H1 (cell line): ENCODE measurements at regions not wholly inside any gene's neighbourhood (a gene's known extent, or its start where the extent isn't known, plus 50 kb on each side); places are given as distances from the start of the nearest gene placed in this dataset.

ENCODE experiments used
- CTCF ChIA-PET: fragments of 300-600 bp; sonication (Branson Sonifier 250); formaldehyde crosslinking; loops from one replicate; lab custom pipeline; 2021; ENCODE audit not compliant: partially characterized antibody; lab: Charles Lee
- POLR2A ChIA-PET: fragments of 300-600 bp; sonication (Branson Sonifier 250); formaldehyde crosslinking; loops from one replicate; lab custom pipeline; 2021; ENCODE audit warnings: inconsistent platforms; ENCODE audit not compliant: partially characterized antibody; lab: Charles Lee
- DNase-seq, 2 experiments: peaks; one replicate each; pipeline versions ENCODE4 v3.0.0 to v3.0.0-alpha.2; 2010 to 2022; ENCODE audit warnings: low spot score in 2 of 2, low read depth in 1 of 2, mixed read lengths in 1 of 2
- FAIRE-seq: peaks from 2 replicates; lab custom pipeline; 2011; peaks lifted over from hg19 to GRCh38; lab: Jason Lieb, UNC
- H2AFZ ChIP-seq: 2 replicates; pipeline ENCODE4 v1.8.1; 2012; ENCODE audit warnings: low read length, inconsistent platforms
- H2AK5ac ChIP-seq: 2 replicates; pipeline ENCODE4 v1.6.1; 2013; ENCODE audit warnings: low read depth, low read length
- H2BK120ac ChIP-seq: replicated peaks from 2 replicates; pipeline ENCODE3; 2013; ENCODE audit warnings: low read depth, low read length, inconsistent platforms
- H2BK12ac ChIP-seq: 2 replicates; pipeline ENCODE4 v1.6.1; 2013; ENCODE audit warnings: low read depth, low read length
- H2BK15ac ChIP-seq: 2 replicates; pipeline ENCODE4 v1.6.1; 2013; ENCODE audit warnings: low read length
- H2BK20ac ChIP-seq: 2 replicates; pipeline ENCODE4 v1.6.1; 2013; ENCODE audit warnings: low read length
- H2BK5ac ChIP-seq: 2 replicates; pipeline ENCODE4 v1.6.1; 2013; ENCODE audit warnings: low read depth, low read length
- H3K14ac ChIP-seq: 2 replicates; pipeline ENCODE4 v1.6.1; 2013; ENCODE audit warnings: inconsistent platforms; ENCODE audit not compliant: insufficient read length
- H3K18ac ChIP-seq: 2 replicates; pipeline ENCODE4 v1.6.1; 2013; ENCODE audit warnings: low read length; ENCODE audit errors: extremely low read depth
- H3K23ac ChIP-seq: 2 replicates; pipeline ENCODE4 v1.6.1; 2013; ENCODE audit warnings: inconsistent platforms; ENCODE audit not compliant: insufficient read length
- H3K23me2 ChIP-seq: 2 replicates; pipeline ENCODE4 v1.6.1; 2013; ENCODE audit warnings: low read depth, low read length
- H3K27ac ChIP-seq: 2 replicates; pipeline ENCODE4 v1.6.1; 2011; ENCODE audit warnings: low read depth, low read length, inconsistent platforms
- H3K27me3 ChIP-seq, 4 experiments: replicated peaks in 1 of 4; 1 replicate in 1 of 4; 2 replicates in 3 of 4; pipeline versions ENCODE4 v1.6.1 to v1.8.1; 2011 to 2013; ENCODE audit warnings: low read length in 3 of 4, mild to moderate bottlenecking in 3 of 4, inconsistent platforms in 2 of 4, mixed read lengths in 2 of 4, moderate library complexity in 1 of 4; ENCODE audit not compliant: control insufficient read depth in 3 of 4, insufficient read depth in 3 of 4; ENCODE audit errors: extremely low read depth in 1 of 4
- H3K36me3 ChIP-seq, 4 experiments: 2 replicates each; pipeline versions ENCODE4 v1.6.1 to v1.8.1; 2011 to 2013; ENCODE audit warnings: mild to moderate bottlenecking in 4 of 4, low read length in 3 of 4, moderate library complexity in 2 of 4, control low read depth in 1 of 4, inconsistent platforms in 1 of 4; ENCODE audit not compliant: insufficient read depth in 4 of 4, control insufficient read depth in 2 of 4
- H3K4ac ChIP-seq: replicated peaks from 2 replicates; pipeline ENCODE3; 2013; ENCODE audit warnings: low read length, low read depth, mixed read lengths, inconsistent platforms; ENCODE audit not compliant: insufficient read length
- H3K4me1 ChIP-seq, 4 experiments: replicated peaks in 1 of 4; 1 replicate in 1 of 4; 2 replicates in 3 of 4; pipeline versions ENCODE4 v1.6.1 to v1.8.1; 2011 to 2013; ENCODE audit warnings: low read length in 3 of 4, inconsistent platforms in 2 of 4, mixed read lengths in 1 of 4; ENCODE audit not compliant: insufficient read depth in 4 of 4, control insufficient read depth in 3 of 4
- H3K4me2 ChIP-seq, 2 experiments: 2 replicates each; pipeline versions ENCODE4 v1.6.1 to v1.8.1; 2011 to 2013; ENCODE audit warnings: low read depth in 2 of 2, low read length in 2 of 2, control low read depth in 1 of 2, inconsistent platforms in 1 of 2, mild to moderate bottlenecking in 1 of 2; ENCODE audit not compliant: insufficient read depth in 1 of 2
- H3K4me3 ChIP-seq, 4 experiments: fragments of 200-600, 300-600 bp in 1 of 4; sonication (generic), shearing (Covaris generic), sonication (Bioruptor Twin) in 1 of 4; 2 replicates each; pipeline versions ENCODE4 v1.5.1 to v1.8.1; 2011 to 2016; ENCODE audit warnings: low read length in 4 of 4, low read depth in 3 of 4, control low read depth in 2 of 4, inconsistent platforms in 2 of 4, mild to moderate bottlenecking in 2 of 4, mixed read lengths in 1 of 4, moderate library complexity in 1 of 4; ENCODE audit not compliant: insufficient read depth in 2 of 4; ENCODE audit errors: extremely low read depth in 1 of 4
- H3K56ac ChIP-seq: replicated peaks from 2 replicates; pipeline ENCODE3; 2013; ENCODE audit warnings: low read depth, mild to moderate bottlenecking, mixed read lengths, low read length, inconsistent platforms; ENCODE audit not compliant: insufficient read length
- H3K79me1 ChIP-seq: 2 replicates; pipeline ENCODE4 v1.6.1; 2013; ENCODE audit warnings: low read depth, low read length, control low read depth
- H3K79me2 ChIP-seq, 2 experiments: 2 replicates each; pipeline versions ENCODE4 v1.6.1 to v1.8.1; 2012 to 2013; ENCODE audit warnings: low read length in 2 of 2, mild to moderate bottlenecking in 2 of 2, inconsistent platforms in 1 of 2; ENCODE audit not compliant: insufficient read depth in 2 of 2, control insufficient read depth in 1 of 2
- H3K9ac ChIP-seq, 4 experiments: replicated peaks in 1 of 4; 1 replicate in 1 of 4; 2 replicates in 3 of 4; pipeline versions ENCODE4 v1.6.1 to v1.8.1; 2011 to 2013; ENCODE audit warnings: low read depth in 3 of 4, low read length in 3 of 4, control low read depth in 2 of 4, mild to moderate bottlenecking in 2 of 4, moderate library complexity in 2 of 4, inconsistent platforms in 1 of 4; ENCODE audit errors: extremely low read depth in 1 of 4
- H3K9me3 ChIP-seq, 2 experiments: 2 replicates each; pipeline versions ENCODE4 v1.6.1 to v1.8.1; 2012 to 2013; ENCODE audit warnings: mild to moderate bottlenecking in 2 of 2, moderate library complexity in 2 of 2, control low read depth in 1 of 2, inconsistent platforms in 1 of 2, low read depth in 1 of 2, low read length in 1 of 2, mixed read lengths in 1 of 2; ENCODE audit not compliant: insufficient read depth in 2 of 2
- H4K20me1 ChIP-seq, 2 experiments: replicated peaks in 1 of 2; 2 replicates each; pipeline versions ENCODE3 to v1.8.1; 2011 to 2013; ENCODE audit warnings: inconsistent platforms in 2 of 2, low read length in 2 of 2, mild to moderate bottlenecking in 1 of 2; ENCODE audit not compliant: insufficient read depth in 2 of 2, control insufficient read depth in 1 of 2
- H4K5ac ChIP-seq: 2 replicates; pipeline ENCODE4 v1.6.1; 2013; ENCODE audit warnings: low read length, low read depth, mixed read lengths, inconsistent platforms; ENCODE audit not compliant: insufficient read length
- H4K8ac ChIP-seq: 2 replicates; pipeline ENCODE4 v1.8.0; 2013; ENCODE audit warnings: mild to moderate bottlenecking, moderate library complexity, low read length, inconsistent platforms; ENCODE audit not compliant: insufficient read depth; ENCODE audit errors: extremely low read depth
- H4K91ac ChIP-seq: replicated peaks from 2 replicates; pipeline ENCODE3; 2013; ENCODE audit warnings: low read length, mixed read lengths, inconsistent platforms; ENCODE audit not compliant: insufficient read length
- ATF2 ChIP-seq: IDR thresholded peaks from 2 replicates; pipeline ENCODE4 v1.6.1; 2012; ENCODE audit warnings: low read length, inconsistent platforms
- CEBPB ChIP-seq: IDR thresholded peaks from 2 replicates; pipeline ENCODE4 v1.6.1; 2012; ENCODE audit warnings: low read depth, low read length
- CTBP2 ChIP-seq: IDR thresholded peaks from 2 replicates; pipeline ENCODE4 v1.7.0; 2011; ENCODE audit warnings: borderline replicate concordance, mild to moderate bottlenecking, moderate library complexity, mixed read lengths, low read length; ENCODE audit not compliant: insufficient read depth, insufficient read length
- CTCF ChIP-seq, 3 experiments: IDR thresholded peaks; 1 replicate in 2 of 3; 2 replicates in 1 of 3; pipeline versions ENCODE4 v1.5.1 to v1.6.1; 2011; ENCODE audit warnings: low read length in 3 of 3, mild to moderate bottlenecking in 3 of 3, inconsistent platforms in 2 of 3, low read depth in 1 of 3, moderate library complexity in 1 of 3; ENCODE audit not compliant: insufficient read depth in 1 of 3; ENCODE audit errors: control extremely low read depth in 1 of 3
- HDAC6 ChIP-seq: IDR thresholded peaks from one replicate; pipeline ENCODE4 v1.7.1; 2012; ENCODE audit warnings: low read depth, mild to moderate bottlenecking, inconsistent platforms, low read length, moderate library complexity
- JUN ChIP-seq: IDR thresholded peaks from 2 replicates; pipeline ENCODE4 v1.6.1; 2011; ENCODE audit warnings: low read depth, mild to moderate bottlenecking, improper control_type of control experiment, low read length
- NRF1 ChIP-seq: IDR thresholded peaks from 2 replicates; pipeline ENCODE4 v1.6.1; 2011; ENCODE audit warnings: mild to moderate bottlenecking, low read depth, low read length, improper control_type of control experiment
- RXRA ChIP-seq: IDR thresholded peaks from 2 replicates; pipeline ENCODE4 v1.6.1; 2011; ENCODE audit warnings: low read depth, mild to moderate bottlenecking, low read length, moderate library complexity; ENCODE audit not compliant: insufficient read depth
- SIRT6 ChIP-seq: IDR thresholded peaks from one replicate; pipeline ENCODE4 v1.7.1; 2012; ENCODE audit warnings: low read length, inconsistent platforms
- SRF ChIP-seq: IDR thresholded peaks from 2 replicates; pipeline ENCODE4 v1.6.1; 2011; ENCODE audit warnings: mild to moderate bottlenecking, low read depth, low read length, moderate library complexity
- WGBS, 2 experiments: shearing (Covaris generic) in 1 of 2; methylation state at CpG; one replicate each; pipeline versions ENCODE4 v1.1.6 to v1.1.7; 2013 to 2015; ENCODE audit warnings: low lambda C conversion rate in 2 of 2, mixed read lengths in 2 of 2, inconsistent platforms in 1 of 2, low coverage in 1 of 2, missing lambda C conversion rate in 1 of 2; ENCODE audit not compliant: insufficient replicate concordance in 2 of 2, insufficient coverage in 1 of 2, insufficient read length in 1 of 2; ENCODE audit errors: extremely low coverage in 1 of 2, missing lambda C conversion rate in 1 of 2; 5-methylcytosine and 5-hydroxymethylcytosine counted together

GRCh38 chr18:26714739-26715138, 150.8 kb downstream of the AQP4 start:
- H2AK5ac ChIP-seq = no peak overlapping the region
- no peak overlapping the region for H3K14ac ChIP-seq
- no peak for FAIRE-seq
- no peak overlapping the region for H3K27ac ChIP-seq
- ChIA-PET POLR2A (no interaction called here), CTCF (interaction anchor here (0.9 to 1.2 kb wide), 2 partner anchors 16 to 89 kb away, joined by 3 read pairs; no protein-coding TSS in a partner anchor)
- no peak overlapping the region for H2BK5ac ChIP-seq
- H4K8ac ChIP-seq = no peak overlapping the region
- no peak for DNase-seq
- WGBS, 2 experiments = 88% methylated on average over 6 of the region's 6 CpGs; no CpG with 5 or more reads in 1 of the 2 experiments
- no peak overlapping the region for H3K56ac ChIP-seq
- H3K9me3 ChIP-seq = no peaks in the 10 kb centered on the region
- no peak overlapping the region for H4K5ac ChIP-seq
- no peak overlapping the region for H3K9ac ChIP-seq
- H3K18ac ChIP-seq = no peak overlapping the region
- H2BK12ac ChIP-seq = no peak overlapping the region
- no peak overlapping the region for H3K4ac ChIP-seq
- H2BK120ac ChIP-seq = no peak overlapping the region
- H3K23ac ChIP-seq = no peak overlapping the region
- H3K36me3 ChIP-seq = no peaks in the 10 kb centered on the region
- H3K4me3 ChIP-seq = no peak overlapping the region
- no peak overlapping the region for H2BK20ac ChIP-seq
- no peaks in the 10 kb centered on the region for H3K79me1 ChIP-seq
- no peak overlapping the region for H4K91ac ChIP-seq
- no peak overlapping the region for H2BK15ac ChIP-seq
- no peaks in the 10 kb centered on the region for H4K20me1 ChIP-seq
- H3K4me2 ChIP-seq = no peak overlapping the region
- no peak overlapping the region for H2AFZ ChIP-seq
- no peaks in the 10 kb centered on the region; the same call in 1 of the 2 replicates for H3K23me2 ChIP-seq
- H3K4me1 ChIP-seq = peaks cover 0 to 6% (median 2%) of the 10 kb centered on the region in 4 experiments; a peak in 3 of 7 replicates
- H3K27me3 ChIP-seq = no peaks in the 10 kb centered on the region; a peak in 1 of 7 replicates
- H3K79me2 ChIP-seq = no peaks in the 10 kb centered on the region
- TF ChIP-seq JUN (no peak), CTBP2 (no peak), CEBPB (no peak), CTCF (IDR thresholded peaks at IDR 0.05; ENCODE audit: control extremely low read depth in 1 of 3, insufficient read depth in 1 of 3, low read depth in 1 of 3, low read length in 3 of 3) (no peak), SIRT6 (no peak), ATF2 (no peak), HDAC6 (no peak), NRF1 (no peak), RXRA (no peak), SRF (no peak)
